ENCODE measurements at regions not wholly inside any gene's neighbourhood (a gene's known extent, or its start where the extent isn't known, plus 50 kb on each side); places are given as distances from the start of the nearest gene placed in this dataset.
A peak's percentile ranks its signal among the peaks of the same experiment; 100 is the strongest.

GRCh38 chr4:166257891-166258290, 384.9 kb downstream of the TLL1 start:
- Histone ChIP-seq H3K27ac (ENCODE audit: low read depth, low read length) (no peak overlapping the region), H3K4me1 (ENCODE audit: control insufficient read depth, insufficient read depth, low read length, unreplicated experiment) (no peaks in the 10 kb centered on the region), H3K79me2 (ENCODE audit: control insufficient read depth, insufficient read depth, low read length, unreplicated experiment) (no peaks in the 10 kb centered on the region), H3K27me3 (ENCODE audit: insufficient read depth, low read length) (no peaks in the 10 kb centered on the region), H3K4me3 (ENCODE audit: low read depth, low read length) (no peak overlapping the region), H2AFZ (ENCODE audit: low read length, unreplicated experiment) (no peak overlapping the region), H3K36me3 (ENCODE audit: insufficient read depth, low read length) (no peaks in the 10 kb centered on the region)

DNA sequence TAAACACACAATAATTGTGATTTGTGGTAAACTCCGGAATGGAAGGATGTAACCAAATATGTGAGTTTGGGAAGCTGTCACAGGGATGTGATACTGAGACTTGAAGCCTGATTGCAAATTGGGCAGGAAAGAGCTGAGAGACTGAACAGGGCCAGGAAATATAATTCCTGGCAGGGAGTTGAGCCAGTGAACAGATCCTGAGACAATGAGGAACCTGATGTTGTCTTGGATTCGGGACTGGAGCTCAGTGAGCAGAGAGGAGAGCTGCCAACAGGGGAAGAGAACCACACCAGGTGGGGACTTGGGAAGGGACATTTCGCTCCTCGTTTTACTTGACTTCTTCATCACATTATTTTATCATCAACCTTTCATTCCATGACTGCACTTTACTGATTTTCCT, 386.0 kb downstream of the TLL1 start:
- no peak overlapping the region for H3K27ac ChIP-seq (ENCODE audit: low read depth, low read length)
- H3K36me3 ChIP-seq (ENCODE audit: insufficient read depth, low read length), result no peaks in the 10 kb centered on the region
- no peak overlapping the region for H3K4me3 ChIP-seq (ENCODE audit: low read depth, low read length)
- H2AFZ ChIP-seq (ENCODE audit: low read length, unreplicated experiment), result no peak overlapping the region
- H3K27me3 ChIP-seq (ENCODE audit: insufficient read depth, low read length), result no peaks in the 10 kb centered on the region
- H3K79me2 ChIP-seq (ENCODE audit: control insufficient read depth, insufficient read depth, low read length, unreplicated experiment), result no peaks in the 10 kb centered on the region
- no peaks in the 10 kb centered on the region for H3K4me1 ChIP-seq (ENCODE audit: control insufficient read depth, insufficient read depth, low read length, unreplicated experiment)

- Histone ChIP-seq H3K4me1 (ENCODE audit: control insufficient read depth, insufficient read depth, low read length, unreplicated experiment) (no peaks in the 10 kb centered on the region), H3K27ac (ENCODE audit: low read depth, low read length) (no peak overlapping the region), H3K27me3 (ENCODE audit: insufficient read depth, low read length) (no peaks in the 10 kb centered on the region), H2AFZ (ENCODE audit: low read length, unreplicated experiment) (no peak overlapping the region), H3K79me2 (ENCODE audit: control insufficient read depth, insufficient read depth, low read length, unreplicated experiment) (no peaks in the 10 kb centered on the region), H3K36me3 (ENCODE audit: insufficient read depth, low read length) (no peaks in the 10 kb centered on the region), H3K4me3 (ENCODE audit: low read depth, low read length) (no peak overlapping the region)
These were observed 401.2 kb downstream of the TLL1 start for GRCh38 chr4:166274136-166274761.

DNA sequence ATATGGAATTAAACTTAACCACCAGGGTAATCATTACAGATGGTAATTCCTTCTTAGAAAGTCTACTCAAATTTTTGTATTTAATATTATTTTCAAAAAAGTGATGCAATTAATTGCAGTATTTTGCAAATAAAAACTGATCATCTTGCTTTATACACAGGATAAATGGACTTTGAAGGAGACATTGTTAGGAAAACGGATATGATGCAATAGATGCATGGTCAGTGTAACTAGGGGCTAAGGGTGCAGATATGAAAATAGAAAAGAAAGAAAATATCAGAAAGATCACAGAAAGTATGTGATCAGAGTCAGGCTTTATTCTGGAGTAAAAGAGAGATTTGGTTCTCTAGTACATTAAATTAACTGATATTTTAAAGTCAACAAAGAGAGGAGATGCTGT, 401.7 kb downstream of the TLL1 start:
- Histone ChIP-seq H3K27ac (ENCODE audit: low read depth, low read length) (no peak overlapping the region), H3K4me3 (ENCODE audit: low read depth, low read length) (no peak overlapping the region), H3K79me2 (ENCODE audit: control insufficient read depth, insufficient read depth, low read length, unreplicated experiment) (no peaks in the 10 kb centered on the region), H3K27me3 (ENCODE audit: insufficient read depth, low read length) (no peaks in the 10 kb centered on the region), H3K4me1 (ENCODE audit: control insufficient read depth, insufficient read depth, low read length, unreplicated experiment) (no peaks in the 10 kb centered on the region), H2AFZ (ENCODE audit: low read length, unreplicated experiment) (no peak overlapping the region), H3K36me3 (ENCODE audit: insufficient read depth, low read length) (no peaks in the 10 kb centered on the region)

- Histone ChIP-seq H3K36me3 (ENCODE audit: insufficient read depth, low read length) (no peaks in the 10 kb centered on the region), H3K79me2 (ENCODE audit: control insufficient read depth, insufficient read depth, low read length, unreplicated experiment) (no peaks in the 10 kb centered on the region), H3K27me3 (ENCODE audit: insufficient read depth, low read length) (no peaks in the 10 kb centered on the region), H3K27ac (ENCODE audit: low read depth, low read length) (no peak overlapping the region), H2AFZ (ENCODE audit: low read length, unreplicated experiment) (no peak overlapping the region), H3K4me3 (ENCODE audit: low read depth, low read length) (no peak overlapping the region), H3K4me1 (ENCODE audit: control insufficient read depth, insufficient read depth, low read length, unreplicated experiment) (no peaks in the 10 kb centered on the region)
These were observed 404.4 kb downstream of the TLL1 start for GRCh38 chr4:166277401-166277800.

GRCh38 chr4:166277853-166278252, 404.8 kb downstream of the TLL1 start:
- H2AFZ ChIP-seq (ENCODE audit: low read length, unreplicated experiment), result no peak overlapping the region
- H3K27me3 ChIP-seq (ENCODE audit: insufficient read depth, low read length), result no peaks in the 10 kb centered on the region
- H3K79me2 ChIP-seq (ENCODE audit: control insufficient read depth, insufficient read depth, low read length, unreplicated experiment), result no peaks in the 10 kb centered on the region
- H3K4me3 ChIP-seq (ENCODE audit: low read depth, low read length), result no peak overlapping the region
- H3K27ac ChIP-seq (ENCODE audit: low read depth, low read length), result no peak overlapping the region
- peaks cover 4% of the 10 kb centered on the region for H3K4me1 ChIP-seq (ENCODE audit: control insufficient read depth, insufficient read depth, low read length, unreplicated experiment)
- no peaks in the 10 kb centered on the region for H3K36me3 ChIP-seq (ENCODE audit: insufficient read depth, low read length)

GRCh38 chr4:166279261-166279660, 406.2 kb downstream of the TLL1 start:
- H3K4me3 ChIP-seq (ENCODE audit: low read depth, low read length), result no peak overlapping the region
- H3K4me1 ChIP-seq (ENCODE audit: control insufficient read depth, insufficient read depth, low read length, unreplicated experiment), result peaks cover 11% of the 10 kb centered on the region
- H3K27ac ChIP-seq (ENCODE audit: low read depth, low read length), result no peak overlapping the region
- no peaks in the 10 kb centered on the region for H3K36me3 ChIP-seq (ENCODE audit: insufficient read depth, low read length)
- no peaks in the 10 kb centered on the region for H3K27me3 ChIP-seq (ENCODE audit: insufficient read depth, low read length)
- H2AFZ ChIP-seq (ENCODE audit: low read length, unreplicated experiment), result no peak overlapping the region
- no peaks in the 10 kb centered on the region for H3K79me2 ChIP-seq (ENCODE audit: control insufficient read depth, insufficient read depth, low read length, unreplicated experiment)

DNA sequence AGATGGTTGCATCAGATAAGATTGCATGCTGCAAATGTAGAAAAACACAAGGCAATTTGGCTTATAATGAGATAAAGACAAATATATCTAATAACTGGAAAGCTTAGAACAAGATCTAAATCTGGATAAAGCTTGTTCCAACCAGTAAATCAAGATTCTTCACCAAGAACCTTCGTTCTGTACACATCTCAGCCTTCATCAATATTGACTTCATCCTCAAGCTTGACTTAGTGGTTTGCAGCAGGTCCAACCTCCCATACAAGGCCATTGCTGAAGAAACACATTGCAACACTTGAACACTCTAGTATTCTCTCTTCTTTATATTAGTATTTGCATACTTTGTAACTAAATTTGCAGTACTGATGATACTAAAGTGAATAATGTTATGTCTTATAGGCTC, 407.6 kb downstream of the TLL1 start:
- H3K36me3 ChIP-seq (ENCODE audit: insufficient read depth, low read length), result no peaks in the 10 kb centered on the region
- H3K79me2 ChIP-seq (ENCODE audit: control insufficient read depth, insufficient read depth, low read length, unreplicated experiment), result no peaks in the 10 kb centered on the region
- H3K4me3 ChIP-seq (ENCODE audit: low read depth, low read length), result no peak overlapping the region
- peaks cover 11% of the 10 kb centered on the region for H3K4me1 ChIP-seq (ENCODE audit: control insufficient read depth, insufficient read depth, low read length, unreplicated experiment)
- no peak overlapping the region for H2AFZ ChIP-seq (ENCODE audit: low read length, unreplicated experiment)
- no peak overlapping the region for H3K27ac ChIP-seq (ENCODE audit: low read depth, low read length)
- no peaks in the 10 kb centered on the region for H3K27me3 ChIP-seq (ENCODE audit: insufficient read depth, low read length)

DNA sequence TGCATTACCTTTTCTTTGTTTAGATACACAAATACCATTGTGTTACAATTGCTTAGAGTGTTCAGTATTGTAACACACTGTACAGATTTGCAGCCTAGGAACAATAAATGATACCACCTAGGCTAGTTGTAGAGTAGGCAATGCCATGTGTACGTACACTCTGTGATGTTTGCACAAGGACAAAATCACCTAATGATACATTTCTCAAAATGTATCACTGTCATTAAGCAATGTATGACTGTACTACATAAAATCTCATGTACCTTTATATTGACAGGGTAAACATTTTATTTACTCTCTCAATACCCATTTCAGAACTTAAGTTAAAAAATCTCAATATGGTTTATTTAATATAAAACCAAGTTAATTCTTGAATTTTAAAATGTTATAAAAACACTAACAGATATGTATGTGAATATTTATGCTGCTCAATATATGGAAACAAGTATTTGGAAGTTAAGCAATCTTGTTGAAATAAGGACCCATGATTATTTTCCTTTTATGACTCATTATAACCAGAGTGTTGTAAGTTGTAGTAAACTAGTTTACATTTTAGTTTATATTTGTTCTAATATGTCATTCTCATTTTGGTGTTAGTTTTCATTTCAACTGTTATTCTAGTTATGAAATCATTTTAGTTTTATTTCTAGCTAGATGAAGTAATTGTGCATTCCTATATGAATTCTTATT, 409.2 kb downstream of the TLL1 start:
- no peak overlapping the region for H3K4me3 ChIP-seq (ENCODE audit: low read depth, low read length)
- no peaks in the 10 kb centered on the region for H3K79me2 ChIP-seq (ENCODE audit: control insufficient read depth, insufficient read depth, low read length, unreplicated experiment)
- H3K27ac ChIP-seq (ENCODE audit: low read depth, low read length), result peak overlapping the region; percentile 11; the same call in 1 of the 2 replicates
- peaks cover 11% of the 10 kb centered on the region for H3K4me1 ChIP-seq (ENCODE audit: control insufficient read depth, insufficient read depth, low read length, unreplicated experiment)
- no peaks in the 10 kb centered on the region for H3K36me3 ChIP-seq (ENCODE audit: insufficient read depth, low read length)
- H3K27me3 ChIP-seq (ENCODE audit: insufficient read depth, low read length), result no peaks in the 10 kb centered on the region
- H2AFZ ChIP-seq (ENCODE audit: low read length, unreplicated experiment), result no peak overlapping the region

- H2AFZ ChIP-seq (ENCODE audit: low read length, unreplicated experiment), result no peak overlapping the region
- no peaks in the 10 kb centered on the region for H3K27me3 ChIP-seq (ENCODE audit: insufficient read depth, low read length)
- peaks cover 11% of the 10 kb centered on the region for H3K4me1 ChIP-seq (ENCODE audit: control insufficient read depth, insufficient read depth, low read length, unreplicated experiment)
- no peaks in the 10 kb centered on the region for H3K36me3 ChIP-seq (ENCODE audit: insufficient read depth, low read length)
- H3K4me3 ChIP-seq (ENCODE audit: low read depth, low read length), result no peak overlapping the region
- H3K27ac ChIP-seq (ENCODE audit: low read depth, low read length), result no peak overlapping the region
- H3K79me2 ChIP-seq (ENCODE audit: control insufficient read depth, insufficient read depth, low read length, unreplicated experiment), result no peaks in the 10 kb centered on the region
These were observed 411.2 kb downstream of the TLL1 start for GRCh38 chr4:166284221-166284620.

DNA sequence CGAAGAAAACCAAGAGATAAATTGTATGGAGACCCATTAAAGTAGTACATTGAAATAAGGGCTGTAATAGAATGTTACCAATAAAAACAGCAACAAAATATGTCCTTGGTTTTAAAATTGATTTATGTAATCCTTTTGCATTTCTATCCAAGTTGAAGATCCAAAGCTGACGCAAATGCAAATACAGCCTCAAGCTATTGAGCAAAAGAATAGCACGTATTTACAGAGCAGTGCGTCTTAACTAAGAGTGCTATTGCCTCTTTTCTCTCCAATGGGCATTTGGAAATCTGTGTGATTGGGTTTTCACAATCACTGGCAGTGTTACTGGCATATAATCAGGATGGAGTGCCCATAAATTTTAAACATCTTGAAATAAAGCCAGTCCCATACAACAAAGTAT, 417.4 kb downstream of the TLL1 start:
- peaks cover 10% of the 10 kb centered on the region for H3K4me1 ChIP-seq (ENCODE audit: control insufficient read depth, insufficient read depth, low read length, unreplicated experiment)
- H3K4me3 ChIP-seq (ENCODE audit: low read depth, low read length), result no peak overlapping the region
- H3K36me3 ChIP-seq (ENCODE audit: insufficient read depth, low read length), result no peaks in the 10 kb centered on the region
- H2AFZ ChIP-seq (ENCODE audit: low read length, unreplicated experiment), result no peak overlapping the region
- H3K27ac ChIP-seq (ENCODE audit: low read depth, low read length), result no peak overlapping the region
- no peaks in the 10 kb centered on the region for H3K27me3 ChIP-seq (ENCODE audit: insufficient read depth, low read length)
- no peaks in the 10 kb centered on the region for H3K79me2 ChIP-seq (ENCODE audit: control insufficient read depth, insufficient read depth, low read length, unreplicated experiment)
